NCI-H128 (cell line): ENCODE measurements at regions not wholly inside any gene's neighbourhood (a gene's known extent, or its start where the extent isn't known, plus 50 kb on each side); places are given as distances from the start of the nearest gene placed in this dataset.

ENCODE experiments used
- DNase-seq: peaks from one replicate; lab custom pipeline; 2025; ENCODE audit not compliant: unreplicated experiment; lab: John Stamatoyannopoulos, UW

DNA sequence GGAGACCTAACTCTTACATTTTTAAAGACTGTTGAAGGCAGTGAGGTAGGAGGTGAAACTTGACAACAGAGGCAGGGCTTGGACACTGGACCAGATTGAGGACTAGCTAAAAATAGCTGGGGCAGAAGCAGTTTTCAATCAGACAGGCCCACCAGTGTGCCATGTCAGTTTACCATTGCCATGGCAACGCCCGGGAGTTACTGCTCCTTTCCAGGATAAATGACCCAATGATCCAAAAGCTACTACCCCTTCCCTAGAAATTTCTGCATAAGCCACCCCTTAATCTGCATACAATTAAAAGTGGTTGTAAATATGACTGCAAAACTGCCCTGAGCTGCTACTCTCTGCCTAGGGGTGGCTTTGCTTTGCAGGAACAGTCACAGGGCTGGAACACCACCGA lies 53.2 kb upstream of the PKP2 start:
- no peak for DNase-seq

DNA sequence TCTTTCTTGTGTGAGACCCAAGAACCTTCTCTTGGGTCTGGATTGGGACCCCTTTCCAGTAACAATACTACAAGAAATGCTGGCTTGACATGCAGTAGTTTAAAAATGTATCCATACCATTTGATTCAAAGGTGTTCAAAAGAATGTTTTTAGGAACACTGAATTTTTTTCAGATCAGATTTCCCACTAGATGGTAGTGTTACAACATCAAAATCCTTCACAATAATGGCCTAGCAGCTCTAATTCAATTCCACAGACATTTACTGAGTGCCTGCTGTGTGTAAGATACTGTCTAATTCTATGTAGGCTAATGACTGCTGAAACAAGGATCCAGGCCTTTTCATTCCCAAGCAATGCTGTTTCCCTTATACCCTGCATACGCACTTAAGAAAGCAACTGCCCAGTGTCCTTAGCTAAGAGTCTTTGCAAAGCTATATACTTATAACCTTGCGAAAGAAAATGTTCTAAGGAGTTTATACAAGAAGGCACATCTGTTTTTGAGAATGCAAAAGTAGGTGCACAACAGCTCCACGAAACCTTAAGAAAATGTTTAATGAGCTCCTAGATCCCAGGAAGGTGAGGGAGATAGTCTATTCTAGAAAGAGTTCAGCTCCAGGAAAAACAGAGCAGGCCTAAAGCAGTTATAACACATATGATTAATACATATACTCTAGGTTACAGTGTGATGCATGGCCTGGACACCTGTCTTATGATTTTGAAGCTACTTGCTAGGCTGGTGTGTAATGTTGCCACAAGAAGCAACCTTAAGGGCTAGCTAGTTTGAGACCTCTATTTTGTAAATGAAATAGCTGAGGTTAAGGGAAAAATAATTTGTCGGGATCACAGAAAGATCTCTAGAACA lies 50.9 kb upstream of the PKP2 start:
- DNase-seq, result peak; percentile 53

DNA sequence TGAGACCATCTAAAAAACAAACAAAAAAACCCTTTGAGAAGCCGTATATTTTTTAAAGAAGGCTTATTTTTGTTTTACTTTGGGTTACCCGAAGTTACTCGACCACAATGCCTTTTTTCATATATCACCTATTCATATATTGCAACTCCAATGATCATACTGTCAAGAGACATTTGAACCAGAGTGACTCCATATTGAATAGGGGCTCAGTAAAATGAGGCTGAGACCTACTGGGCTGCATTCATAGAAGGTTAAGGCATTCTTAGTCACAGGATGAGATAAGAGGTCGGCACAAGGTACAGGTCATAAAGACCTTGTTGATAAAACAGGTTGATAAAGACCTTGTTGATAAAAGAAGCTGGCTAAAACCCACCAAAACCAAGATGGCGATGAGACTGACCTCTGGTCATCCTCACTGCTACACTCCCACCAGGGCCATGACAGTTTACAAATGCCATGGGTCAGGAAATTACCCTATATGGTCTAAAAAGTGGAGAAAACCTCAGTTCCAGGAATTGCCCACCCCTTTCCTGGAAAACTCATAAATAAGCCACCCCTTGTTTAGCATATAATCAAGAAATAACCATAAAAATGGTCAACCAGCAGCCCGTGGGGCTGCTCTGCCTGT lies 50.0 kb upstream of the PKP2 start:
- no peak for DNase-seq
